HL-60 (cell line): ENCODE measurements at regions not wholly inside any gene's neighbourhood (a gene's known extent, or its start where the extent isn't known, plus 50 kb on each side); places are given as distances from the start of the nearest gene placed in this dataset.

ENCODE experiments used
- CTCF ChIP-seq: IDR thresholded peaks from one replicate; pipeline ENCODE4 v1.5.1; 2011; ENCODE audit warnings: low read length, control low read depth, inconsistent platforms; ENCODE audit not compliant: insufficient read depth
- POLR2AphosphoS5 ChIP-seq: IDR thresholded peaks from 2 replicates; pipeline ENCODE4 v1.6.1; 2012; ENCODE audit warnings: low read depth

GRCh38 chr9:79387101-79387835 is 184.5 kb upstream of the TLE4 start:
- no peak for TF ChIP-seq POLR2AphosphoS5
- no peak for TF ChIP-seq CTCF
